GM12873 (cell line): ENCODE measurements at regions not wholly inside any gene's neighbourhood (a gene's known extent, or its start where the extent isn't known, plus 50 kb on each side); places are given as distances from the start of the nearest gene placed in this dataset.

Experiments used
- TF ChIP-seq, protein P1 (sequence below): IDR thresholded peaks from 2 replicates; pipeline ENCODE4 v1.5.1; 2012; ENCODE audit warnings: low read depth, mild to moderate bottlenecking, moderate library complexity, low read length, control low read depth; ENCODE audit not compliant: insufficient read depth; ENCODE audit errors: missing control alignments

DNA sequence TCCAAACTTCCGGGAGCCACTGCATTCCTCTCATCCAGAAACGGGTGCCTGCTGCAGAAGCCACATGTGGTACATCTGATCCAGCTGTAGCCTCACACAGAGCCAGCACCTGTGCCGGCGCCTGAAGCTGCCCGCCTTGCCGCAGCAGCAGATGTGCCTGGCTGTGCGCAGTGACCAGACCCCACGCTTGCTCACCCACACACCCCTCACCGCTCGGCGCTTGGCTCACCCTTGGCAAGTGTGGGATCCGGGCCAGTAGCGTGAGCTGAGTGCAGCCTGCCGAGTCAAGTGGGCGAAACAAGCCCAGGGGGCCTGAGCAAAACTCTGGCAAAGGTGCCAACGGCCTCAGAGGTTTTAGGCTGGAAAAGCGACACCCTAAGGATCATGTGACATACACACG, 220.1 kb upstream of the TMEFF2 start:
- TF ChIP-seq, protein P1, sequence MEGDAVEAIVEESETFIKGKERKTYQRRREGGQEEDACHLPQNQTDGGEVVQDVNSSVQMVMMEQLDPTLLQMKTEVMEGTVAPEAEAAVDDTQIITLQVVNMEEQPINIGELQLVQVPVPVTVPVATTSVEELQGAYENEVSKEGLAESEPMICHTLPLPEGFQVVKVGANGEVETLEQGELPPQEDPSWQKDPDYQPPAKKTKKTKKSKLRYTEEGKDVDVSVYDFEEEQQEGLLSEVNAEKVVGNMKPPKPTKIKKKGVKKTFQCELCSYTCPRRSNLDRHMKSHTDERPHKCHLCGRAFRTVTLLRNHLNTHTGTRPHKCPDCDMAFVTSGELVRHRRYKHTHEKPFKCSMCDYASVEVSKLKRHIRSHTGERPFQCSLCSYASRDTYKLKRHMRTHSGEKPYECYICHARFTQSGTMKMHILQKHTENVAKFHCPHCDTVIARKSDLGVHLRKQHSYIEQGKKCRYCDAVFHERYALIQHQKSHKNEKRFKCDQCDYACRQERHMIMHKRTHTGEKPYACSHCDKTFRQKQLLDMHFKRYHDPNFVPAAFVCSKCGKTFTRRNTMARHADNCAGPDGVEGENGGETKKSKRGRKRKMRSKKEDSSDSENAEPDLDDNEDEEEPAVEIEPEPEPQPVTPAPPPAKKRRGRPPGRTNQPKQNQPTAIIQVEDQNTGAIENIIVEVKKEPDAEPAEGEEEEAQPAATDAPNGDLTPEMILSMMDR = no peak

GRCh38 chr2:192413812-192414681, 219.3 kb upstream of the TMEFF2 start:
- TF ChIP-seq, protein P1 = no peak

GRCh38 chr2:192412394-192412793, 217.7 kb upstream of the TMEFF2 start:
- TF ChIP-seq, protein P1 = no peak

DNA sequence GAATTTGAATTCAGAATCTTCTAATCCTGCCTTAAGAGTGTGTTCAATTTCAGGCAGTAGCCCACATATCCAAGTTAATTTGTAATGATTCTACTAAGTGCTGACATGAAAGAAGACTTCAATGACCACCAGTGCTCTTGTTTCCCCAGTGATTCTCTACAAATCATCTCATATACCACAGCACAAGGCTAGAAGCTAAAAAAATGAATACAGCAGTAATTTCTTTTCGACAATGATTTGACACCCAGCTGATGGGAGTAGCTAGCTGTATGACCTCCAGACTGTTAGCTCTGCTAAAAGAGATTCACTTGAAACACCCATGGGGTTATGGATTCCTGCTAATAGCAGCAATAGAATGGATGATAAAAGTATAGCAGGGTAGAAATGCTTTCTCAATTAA, 217.0 kb upstream of the TMEFF2 start:
- TF ChIP-seq, protein P1 = no peak

DNA sequence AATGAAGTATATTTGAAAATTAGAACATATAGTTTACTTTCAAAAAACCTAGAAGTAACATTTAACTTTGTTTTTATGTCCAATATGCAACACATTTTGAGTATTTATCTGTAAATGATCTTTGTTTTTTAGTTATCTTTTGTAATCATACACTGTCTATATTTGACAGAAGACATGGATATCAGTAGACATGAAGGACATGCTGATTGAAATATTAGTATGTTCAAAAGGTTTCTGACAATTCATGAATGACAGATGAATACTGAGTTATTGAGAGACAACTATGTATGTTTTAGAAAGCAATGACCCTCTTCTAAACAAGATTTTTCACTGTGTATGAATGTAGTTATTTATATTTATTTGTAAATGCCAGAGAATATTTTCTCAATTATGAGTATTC, 215.6 kb upstream of the TMEFF2 start:
- TF ChIP-seq, protein P1 = no peak

- TF ChIP-seq, protein P1 = no peak
Measured at GRCh38 chr2:192407692-192408091, 213.0 kb upstream of the TMEFF2 start.

DNA sequence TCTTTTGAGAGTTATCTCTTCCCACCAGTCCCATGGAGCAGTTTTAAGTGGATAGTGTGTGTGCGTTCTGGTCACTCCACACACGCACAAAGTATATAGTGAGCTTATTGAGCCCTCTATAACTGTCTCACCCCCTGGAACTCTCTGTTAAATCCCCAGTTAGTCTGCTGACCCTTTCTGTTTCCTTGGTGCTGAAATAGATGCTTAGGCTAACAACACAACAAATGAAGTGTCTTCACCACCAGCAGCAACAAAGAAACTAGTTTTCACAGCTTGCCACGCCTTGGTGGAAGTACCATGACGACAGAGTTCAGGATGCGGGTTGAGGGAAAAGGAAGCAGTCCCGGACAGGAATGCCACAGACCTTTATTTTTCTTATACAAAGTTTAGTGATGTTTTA, 203.5 kb upstream of the TMEFF2 start:
- TF ChIP-seq, protein P1 = no peak
